ENCODE measurements at regions not wholly inside any gene's neighbourhood (a gene's known extent, or its start where the extent isn't known, plus 50 kb on each side); places are given as distances from the start of the nearest gene placed in this dataset.

DNA sequence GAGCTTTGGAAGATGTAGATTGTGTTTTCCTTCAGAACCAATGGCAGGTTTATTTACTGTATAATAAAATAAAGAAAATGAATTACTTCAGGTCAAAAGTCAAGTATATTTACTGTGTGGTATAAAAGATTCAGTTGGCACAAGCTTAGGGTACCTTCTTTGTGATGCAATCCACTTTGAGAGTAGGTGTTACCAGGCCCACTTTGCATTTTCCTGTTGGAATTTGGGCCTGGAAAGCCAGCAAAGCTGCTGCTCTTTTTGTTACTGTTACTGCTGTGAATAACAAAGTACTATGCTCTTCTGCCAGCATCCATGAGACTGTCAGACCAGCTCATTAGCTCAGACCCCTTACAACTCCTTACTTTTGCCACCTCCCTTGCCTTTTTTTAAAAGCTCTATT, 649.0 kb upstream of the SEL1L start:
- DNase-seq: no peak

DNA sequence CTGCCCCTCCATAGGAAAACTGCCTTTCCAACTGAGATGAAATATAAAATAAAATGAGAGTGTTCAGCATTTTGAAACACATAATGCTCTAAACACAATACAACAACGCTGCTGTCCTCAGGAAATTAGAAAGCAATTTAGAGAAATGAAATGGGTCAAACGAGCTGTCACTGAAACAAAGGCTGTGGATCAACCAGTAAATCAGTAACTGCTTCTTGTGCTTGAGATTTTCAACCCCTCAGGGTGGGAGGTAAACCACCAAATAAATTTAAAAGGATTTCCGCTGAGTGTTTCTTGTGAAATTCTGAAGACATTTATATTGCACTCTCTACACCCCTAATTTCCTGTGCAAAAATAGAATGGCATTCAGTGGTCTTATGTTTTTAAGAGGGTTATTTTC, 657.1 kb upstream of the SEL1L start:
- no peak for DNase-seq

- DNase-seq: no peak
These were observed 658.7 kb upstream of the SEL1L start for GRCh38 chr14:82192387-82192786.

DNA sequence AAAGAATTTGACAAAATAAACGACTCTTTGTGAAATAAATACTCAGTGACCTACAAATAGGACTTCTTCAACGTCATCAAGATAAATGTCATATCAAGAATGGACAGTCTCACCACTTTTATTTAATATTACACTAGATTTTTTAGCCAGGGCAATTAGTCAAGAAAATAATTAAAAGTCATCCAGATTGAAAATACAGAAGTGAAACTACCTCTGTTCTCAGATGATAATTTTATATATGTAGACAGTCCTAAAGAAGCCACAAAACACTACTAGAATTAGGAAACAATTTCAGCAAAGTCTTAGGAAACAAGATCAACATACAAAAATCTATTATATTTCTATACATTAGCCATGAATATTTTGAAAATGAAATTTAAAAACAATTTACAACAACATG, 689.6 kb upstream of the SEL1L start:
- no peak for DNase-seq

DNA sequence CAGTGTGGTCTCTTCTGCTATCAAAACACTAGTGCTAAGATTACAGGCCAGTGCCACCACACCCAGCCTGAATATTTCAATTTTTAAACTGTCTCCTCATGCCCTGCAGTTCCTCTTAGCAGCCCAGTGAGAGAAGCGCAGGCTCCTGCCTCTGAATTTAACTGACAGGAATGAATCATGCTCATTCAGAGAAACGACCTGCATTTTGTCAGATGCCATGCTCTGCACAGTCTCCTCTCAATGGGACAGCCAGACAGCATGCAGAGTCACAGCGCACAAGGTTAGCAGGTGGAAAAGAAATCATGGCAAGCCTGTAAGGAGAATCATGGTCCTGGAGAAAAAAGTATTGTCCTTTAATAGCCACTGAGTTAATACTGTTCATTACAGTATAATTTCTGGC, 691.0 kb upstream of the SEL1L start:
- DNase-seq: no peak

DNA sequence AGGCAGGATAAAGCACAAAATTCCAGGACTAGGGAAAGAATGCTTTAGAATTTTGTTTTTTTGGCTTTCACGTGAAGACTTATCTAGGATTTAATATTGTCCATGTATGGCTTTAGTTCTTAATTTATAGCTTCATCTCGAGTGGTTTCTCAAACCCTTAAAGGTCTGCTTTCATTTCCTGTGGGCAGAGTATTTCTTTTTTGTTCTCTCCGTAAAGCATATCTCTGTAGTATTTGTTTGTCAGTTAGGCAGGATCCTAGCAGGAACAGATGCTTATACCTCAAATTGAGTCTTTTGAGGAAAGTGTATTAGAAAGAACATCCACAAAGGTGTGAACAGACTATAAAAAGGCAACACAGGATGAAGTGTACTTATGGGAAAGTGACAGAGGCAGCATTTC, 697.1 kb upstream of the SEL1L start:
- DNase-seq: no peak

DNA sequence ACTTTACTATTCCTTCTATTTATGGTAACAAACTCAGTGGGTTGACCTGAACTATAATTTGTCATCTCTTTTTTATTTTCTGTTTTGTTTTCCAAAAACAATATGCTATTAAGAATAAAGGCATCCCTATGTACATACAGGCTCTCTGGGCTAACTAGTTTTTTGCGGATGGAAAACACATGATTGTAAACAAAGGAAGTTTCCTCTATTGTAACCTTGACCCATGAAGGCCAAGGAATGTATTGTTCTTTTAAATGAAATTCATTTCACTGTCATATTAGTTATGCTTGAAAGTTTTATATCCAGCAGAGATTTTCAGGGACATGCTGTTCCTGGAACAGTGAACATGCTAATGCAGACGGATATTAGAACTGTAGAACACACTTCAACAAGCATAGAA, 705.0 kb upstream of the SEL1L start:
- DNase-seq: no peak

GRCh38 chr14:82239223-82239622, 705.6 kb upstream of the SEL1L start:
- DNase-seq: no peak

DNA sequence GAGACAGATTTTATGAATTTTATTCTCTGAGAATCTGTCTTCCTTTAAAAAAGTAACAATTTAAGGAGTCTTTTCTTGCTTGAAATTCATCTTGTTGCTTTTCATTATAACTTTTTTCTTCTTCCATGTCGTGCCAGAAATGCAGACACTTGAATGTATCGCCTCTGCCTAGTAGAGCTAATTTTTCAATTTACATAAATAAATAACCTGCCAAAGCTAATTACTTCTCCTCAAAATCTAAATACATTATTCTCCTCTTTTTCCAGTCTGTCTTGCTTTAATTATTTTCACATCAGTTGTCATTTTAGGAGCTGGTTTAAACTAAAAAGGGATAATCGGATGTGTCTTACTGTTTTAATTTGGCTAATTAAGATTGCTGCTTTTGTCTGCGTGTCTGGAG, 711.1 kb upstream of the SEL1L start:
- DNase-seq: no peak

- no peak for DNase-seq
These were observed 717.8 kb upstream of the SEL1L start for GRCh38 chr14:82251494-82251893.

DNA sequence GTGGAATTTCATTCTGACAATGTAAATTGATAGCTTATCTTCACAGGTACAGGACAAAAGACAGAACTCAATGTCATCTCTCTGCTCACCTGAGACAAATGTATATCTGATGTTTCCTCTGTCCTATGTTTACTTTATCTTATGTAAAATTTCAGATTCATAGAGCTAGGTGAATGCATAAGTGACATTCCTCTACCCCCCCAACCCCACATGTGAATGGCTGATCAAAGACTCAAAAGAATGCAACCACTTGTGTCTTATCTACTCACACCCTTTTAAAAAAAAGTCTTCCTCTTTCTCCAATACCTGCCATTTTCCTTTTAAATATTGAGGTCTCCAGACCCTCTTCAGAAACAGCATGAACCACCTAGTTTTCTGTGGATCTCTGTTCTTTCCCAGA, 736.6 kb upstream of the SEL1L start:
- no peak for DNase-seq

GRCh38 chr14:82298811-82299210, 765.2 kb upstream of the SEL1L start:
- DNase-seq: no peak

GRCh38 chr14:82309199-82309598, 775.5 kb upstream of the SEL1L start:
- no peak for DNase-seq

- DNase-seq: no peak
These were observed 780.2 kb upstream of the SEL1L start for GRCh38 chr14:82313889-82314288.

DNA sequence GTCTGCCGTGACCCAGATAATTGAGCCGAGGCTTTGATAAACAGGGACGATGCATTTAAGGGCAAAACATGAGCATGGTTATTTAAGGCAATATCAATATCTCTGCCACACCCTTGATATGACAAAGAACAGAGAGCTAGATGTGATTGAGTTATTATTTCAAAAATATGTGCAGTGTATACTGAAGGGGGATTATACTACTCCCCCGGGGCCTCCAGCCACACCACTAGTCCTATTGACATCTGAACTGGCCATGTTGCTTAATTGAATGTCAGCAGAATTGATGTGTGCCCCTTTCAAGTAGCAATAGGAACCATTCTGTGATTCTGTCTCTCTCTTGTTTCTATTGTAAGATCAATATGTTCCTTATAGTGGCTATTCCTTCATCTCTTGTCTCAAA, 794.8 kb upstream of the SEL1L start:
- no peak for DNase-seq

- DNase-seq: no peak
These were observed 807.7 kb upstream of the SEL1L start for GRCh38 chr14:82341261-82341810.

GRCh38 chr14:82342596-82342995, 808.9 kb upstream of the SEL1L start:
- DNase-seq: no peak

- no peak for DNase-seq
These were observed 811.5 kb upstream of the SEL1L start for GRCh38 chr14:82345184-82345583.

DNA sequence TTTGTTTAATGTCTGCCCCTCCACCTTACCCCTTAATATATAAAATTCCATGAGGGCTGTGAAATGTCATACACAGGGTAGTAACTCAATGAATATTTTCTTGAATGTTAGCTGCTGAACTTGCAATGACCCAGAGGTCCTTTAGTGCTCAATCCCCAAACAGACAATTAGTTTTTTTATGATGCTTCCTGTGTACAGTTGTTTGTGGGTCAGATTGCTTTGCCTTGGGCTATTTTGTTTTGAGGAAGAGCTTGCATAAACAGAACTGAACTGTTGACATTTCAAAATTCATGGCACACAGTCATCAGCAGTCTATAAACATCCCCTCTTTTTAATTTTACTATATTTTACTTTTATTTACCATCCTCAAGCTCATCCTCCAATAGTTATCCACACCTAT, 820.5 kb upstream of the SEL1L start:
- no peak for DNase-seq

GRCh38 chr14:82359201-82359600, 825.5 kb upstream of the SEL1L start:
- DNase-seq: no peak

DNA sequence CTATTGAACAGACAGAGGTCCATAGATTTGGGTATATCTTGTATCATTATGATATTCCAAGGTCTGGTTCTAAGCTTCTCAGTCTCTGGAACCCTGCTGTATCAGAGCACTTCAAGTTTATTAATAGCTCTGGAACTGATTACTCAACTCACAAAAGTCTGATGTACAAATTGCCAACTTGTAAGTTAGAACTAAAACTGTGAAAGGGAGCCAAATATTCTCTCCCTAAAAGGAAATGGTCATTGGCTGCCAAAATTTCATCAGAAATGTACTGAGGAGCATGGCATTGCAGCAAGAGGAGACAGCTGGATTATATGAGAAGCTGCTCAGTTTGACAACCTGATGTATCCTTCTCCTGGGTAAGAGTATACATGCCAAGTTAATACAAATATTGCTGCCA, 828.8 kb upstream of the SEL1L start:
- no peak for DNase-seq

DNA sequence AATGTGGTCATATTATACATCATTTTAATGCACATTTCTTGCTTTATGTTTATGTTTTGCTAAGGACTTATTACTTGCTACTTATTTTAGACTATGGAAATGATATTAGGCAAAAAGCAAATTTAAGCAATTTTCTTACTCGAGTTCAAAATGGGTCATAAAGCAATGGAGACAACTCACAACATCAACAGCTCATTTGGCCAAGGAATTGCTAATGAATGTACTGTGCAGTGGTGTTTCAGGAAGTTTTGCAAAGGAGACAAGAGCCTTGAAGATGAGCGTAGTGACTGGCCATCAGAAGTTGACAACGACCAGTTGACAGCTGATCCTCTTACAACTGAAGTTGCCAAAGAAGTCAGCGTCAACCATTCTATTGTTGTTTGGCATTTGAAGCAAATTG, 831.8 kb upstream of the SEL1L start:
- no peak for DNase-seq

DNA sequence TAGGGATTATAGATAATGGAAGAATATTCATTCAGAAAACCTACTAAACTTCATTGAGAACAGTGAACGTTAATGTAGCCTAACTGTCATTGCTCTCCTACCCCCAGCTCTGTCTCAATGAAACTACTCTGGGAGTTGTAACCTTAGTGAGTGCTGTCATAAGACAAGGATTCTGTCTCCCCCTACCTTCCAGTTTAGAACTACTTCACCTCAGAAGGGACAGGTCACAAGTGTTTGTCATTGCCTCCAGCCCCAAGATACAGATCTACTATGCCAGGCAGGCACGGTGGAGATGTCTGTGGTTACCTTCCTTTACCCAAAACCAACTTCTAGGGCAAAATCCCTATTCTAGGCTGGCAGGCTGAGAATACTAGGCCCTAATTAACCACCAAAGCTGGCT, 833.1 kb upstream of the SEL1L start:
- DNase-seq: no peak

DNA sequence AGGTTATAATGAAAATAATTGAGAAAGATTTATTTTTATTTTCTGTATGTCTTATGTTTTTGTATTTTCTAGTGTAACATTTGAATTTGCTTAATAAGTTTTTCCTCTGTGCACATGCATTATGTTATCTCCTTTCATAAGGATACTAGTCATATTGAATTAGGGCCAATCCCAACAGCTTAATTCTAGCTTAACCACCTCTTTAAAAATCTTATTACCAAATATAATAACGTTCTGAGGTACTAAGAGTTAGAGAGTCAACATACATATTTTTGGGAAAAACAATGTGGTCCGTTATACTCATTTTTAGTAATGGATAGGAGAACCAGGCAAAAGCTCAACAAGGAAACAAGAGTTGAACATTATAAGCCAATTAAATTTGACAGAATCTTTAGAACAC, 845.6 kb upstream of the SEL1L start:
- no peak for DNase-seq

GRCh38 chr14:82385048-82385447, 851.4 kb upstream of the SEL1L start:
- DNase-seq: no peak

DNA sequence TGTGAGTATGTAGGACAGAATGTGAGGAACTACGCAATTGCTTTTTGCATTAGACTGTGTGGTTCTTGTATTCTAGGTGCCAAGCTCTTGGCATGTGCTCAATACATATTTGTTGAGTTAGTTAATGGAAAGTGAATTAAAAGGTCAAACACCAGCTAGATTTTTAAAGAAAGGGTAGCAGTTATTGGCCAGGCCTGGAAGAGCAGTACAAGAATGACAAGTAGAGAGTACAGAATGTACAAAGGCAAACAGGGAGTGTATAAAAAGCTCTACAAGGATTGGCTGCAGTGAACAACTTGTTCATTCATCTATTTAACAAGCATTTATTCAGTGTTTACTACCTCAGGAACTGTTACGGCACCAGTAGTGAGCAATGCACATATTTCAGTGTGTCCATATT, 854.0 kb upstream of the SEL1L start:
- no peak for DNase-seq

All from activated gamma-delta T cell (primary cell).